NCI-H82 (cell line): ENCODE measurements at regions not wholly inside any gene's neighbourhood (a gene's known extent, or its start where the extent isn't known, plus 50 kb on each side); places are given as distances from the start of the nearest gene placed in this dataset.

ENCODE experiments used
- DNase-seq: peaks from one replicate; lab custom pipeline; 2025; lab: John Stamatoyannopoulos, UW

GRCh38 chr1:68551459-68551858 lies 54.6 kb upstream of the DEPDC1 start:
- DNase-seq = no peak

- no peak for DNase-seq
Observed at GRCh38 chr1:68558321-68559026, 61.6 kb upstream of the DEPDC1 start.

DNA sequence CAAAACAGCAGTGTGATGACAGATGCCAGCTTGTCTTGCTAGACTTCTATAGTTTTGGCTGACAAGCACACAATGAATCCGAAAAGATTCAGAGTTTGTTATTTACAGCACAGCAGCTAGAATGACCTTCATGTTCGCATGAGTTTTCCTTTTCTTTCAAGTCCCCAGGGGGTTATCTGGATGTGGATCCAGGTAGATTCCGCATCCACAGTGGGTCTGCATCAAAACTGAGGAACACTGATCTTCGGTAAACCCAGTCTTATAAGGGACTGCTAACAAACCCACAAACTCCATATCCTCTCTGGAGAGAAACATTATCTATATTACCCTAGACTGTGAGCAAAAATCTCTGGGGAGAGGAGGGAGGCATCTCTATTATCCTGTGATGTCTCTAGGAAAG lies 69.0 kb upstream of the DEPDC1 start:
- DNase-seq = no peak

DNA sequence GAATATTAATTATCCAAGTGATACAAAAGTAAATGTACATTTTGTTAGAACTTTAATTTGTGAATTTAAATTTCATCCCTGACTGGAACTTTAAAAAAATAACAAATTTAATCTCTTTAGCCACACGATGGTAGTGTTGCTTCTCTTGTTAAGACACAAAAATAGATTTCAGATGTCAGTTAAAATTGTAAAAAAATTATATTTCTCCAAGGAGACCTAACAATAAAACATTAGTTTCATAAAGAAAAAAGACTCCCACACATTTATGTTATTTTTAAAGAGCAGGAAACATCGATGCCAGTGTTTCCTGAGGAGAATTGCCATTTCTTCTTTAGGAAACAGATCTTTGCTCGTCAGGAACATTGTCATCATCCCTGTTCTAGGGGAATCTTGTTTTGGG lies 74.0 kb upstream of the DEPDC1 start:
- DNase-seq = no peak

- no peak for DNase-seq
Observed at GRCh38 chr1:68571454-68572235, 74.8 kb upstream of the DEPDC1 start.

DNA sequence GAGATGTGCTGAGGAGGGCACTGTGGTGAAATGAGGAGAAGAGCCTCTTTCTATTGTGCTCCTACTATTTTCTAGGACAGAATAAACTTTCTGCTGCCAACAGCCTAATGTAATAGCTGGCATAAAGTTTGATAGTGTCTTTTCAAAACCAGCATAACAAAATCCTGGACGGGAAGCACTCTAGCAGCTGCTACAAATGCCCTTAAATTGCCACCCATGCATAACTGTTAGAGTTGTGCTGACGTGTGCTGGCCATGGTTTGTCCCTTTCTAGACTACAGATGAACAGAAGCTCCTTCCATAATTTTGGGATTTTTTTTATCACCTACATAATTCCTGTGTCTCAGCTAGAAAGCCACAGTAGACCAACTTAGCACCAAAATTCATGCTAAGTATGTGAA lies 88.5 kb upstream of the DEPDC1 start:
- no peak for DNase-seq

GRCh38 chr1:68586766-68587165 lies 89.9 kb upstream of the DEPDC1 start:
- DNase-seq = no peak

GRCh38 chr1:68588304-68588703 lies 91.4 kb upstream of the DEPDC1 start:
- DNase-seq = no peak

DNA sequence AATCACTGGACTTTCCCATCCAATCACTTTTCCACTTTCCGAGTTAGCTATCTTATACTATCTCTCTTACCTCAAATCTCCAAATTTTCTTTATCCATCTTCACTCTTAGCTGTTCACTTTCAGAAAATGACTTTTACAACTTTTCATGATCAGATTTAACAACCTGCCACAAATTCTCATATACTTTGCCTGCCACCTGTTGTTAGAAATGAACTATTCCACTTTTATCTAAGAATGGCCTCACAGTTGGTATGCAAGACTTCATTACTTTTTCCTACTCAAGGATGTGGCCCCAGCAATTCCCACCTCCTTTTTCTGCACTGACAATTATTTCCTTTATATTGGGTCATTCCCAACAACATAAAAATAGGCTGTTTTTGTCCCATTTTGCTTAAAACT lies 93.6 kb upstream of the DEPDC1 start:
- DNase-seq = no peak

DNA sequence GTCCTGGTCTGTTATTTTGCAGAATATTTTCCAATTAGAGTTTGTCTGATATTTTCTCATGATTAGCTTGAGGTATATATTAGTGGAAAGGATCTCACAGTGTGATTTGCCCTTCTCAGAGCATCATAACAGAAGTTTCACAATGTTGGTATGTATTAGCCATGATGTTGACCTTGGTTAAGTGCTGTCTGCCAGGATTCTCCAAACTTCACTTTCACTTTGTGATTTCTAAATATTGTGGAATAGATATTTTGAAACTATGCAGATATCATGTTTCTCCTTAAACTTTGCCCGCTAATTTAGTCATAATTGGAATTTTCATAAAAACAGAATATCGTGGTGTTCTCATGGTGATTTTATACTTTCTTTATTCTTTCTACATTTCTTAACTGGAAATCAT lies 98.0 kb upstream of the DEPDC1 start:
- DNase-seq = no peak

- peak; percentile 48 for DNase-seq
Observed at GRCh38 chr1:68600049-68600661, 103.3 kb upstream of the DEPDC1 start.

DNA sequence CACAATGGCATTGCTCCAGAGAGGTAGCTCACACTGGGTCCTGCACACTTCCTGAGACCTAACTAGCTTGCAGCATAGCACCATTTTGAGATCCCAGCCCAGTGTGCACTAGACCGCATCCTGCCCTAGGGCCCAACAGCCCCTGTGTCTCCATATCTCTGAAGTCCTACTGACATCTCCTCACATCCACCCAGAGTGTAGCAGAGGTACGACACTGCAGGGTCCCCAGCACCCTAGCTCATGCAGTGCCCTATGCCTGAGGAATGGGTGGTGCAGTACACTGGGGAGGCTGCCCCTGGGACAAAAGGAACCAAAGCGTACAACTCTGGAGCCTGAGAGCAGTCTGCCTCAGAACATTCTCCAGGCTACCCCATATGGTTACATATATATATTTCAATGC lies 111.4 kb upstream of the DEPDC1 start:
- no peak for DNase-seq

- DNase-seq = no peak
Observed at GRCh38 chr1:68615312-68615711, 118.4 kb upstream of the DEPDC1 start.

- DNase-seq = no peak
Observed at GRCh38 chr1:68617942-68618341, 121.1 kb upstream of the DEPDC1 start.

DNA sequence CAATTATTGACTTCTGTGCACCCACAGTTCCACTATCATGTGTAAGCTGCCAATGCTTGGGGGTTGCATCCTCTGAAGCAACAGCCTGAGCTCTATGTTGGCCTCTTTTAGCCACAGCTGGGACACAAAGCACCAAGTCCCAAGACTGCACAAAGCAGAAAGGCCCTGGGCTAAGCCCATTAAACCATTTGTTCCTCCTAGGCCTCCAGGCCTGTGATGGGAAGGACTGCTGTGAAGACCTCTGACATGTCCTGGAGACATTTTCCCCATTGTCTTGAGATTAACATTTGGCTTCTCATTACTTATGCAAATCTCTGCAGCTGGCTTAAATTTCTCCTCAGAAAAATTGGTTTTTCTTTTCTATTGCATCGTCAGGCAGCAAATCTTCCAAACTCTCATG lies 123.7 kb upstream of the DEPDC1 start:
- no peak for DNase-seq

- no peak for DNase-seq
Observed at GRCh38 chr1:68623700-68624099, 126.8 kb upstream of the DEPDC1 start.

- no peak for DNase-seq
Observed at GRCh38 chr1:68624233-68624632, 127.4 kb upstream of the DEPDC1 start.

- DNase-seq = no peak
Observed at GRCh38 chr1:68625624-68626023, 128.7 kb upstream of the DEPDC1 start.

DNA sequence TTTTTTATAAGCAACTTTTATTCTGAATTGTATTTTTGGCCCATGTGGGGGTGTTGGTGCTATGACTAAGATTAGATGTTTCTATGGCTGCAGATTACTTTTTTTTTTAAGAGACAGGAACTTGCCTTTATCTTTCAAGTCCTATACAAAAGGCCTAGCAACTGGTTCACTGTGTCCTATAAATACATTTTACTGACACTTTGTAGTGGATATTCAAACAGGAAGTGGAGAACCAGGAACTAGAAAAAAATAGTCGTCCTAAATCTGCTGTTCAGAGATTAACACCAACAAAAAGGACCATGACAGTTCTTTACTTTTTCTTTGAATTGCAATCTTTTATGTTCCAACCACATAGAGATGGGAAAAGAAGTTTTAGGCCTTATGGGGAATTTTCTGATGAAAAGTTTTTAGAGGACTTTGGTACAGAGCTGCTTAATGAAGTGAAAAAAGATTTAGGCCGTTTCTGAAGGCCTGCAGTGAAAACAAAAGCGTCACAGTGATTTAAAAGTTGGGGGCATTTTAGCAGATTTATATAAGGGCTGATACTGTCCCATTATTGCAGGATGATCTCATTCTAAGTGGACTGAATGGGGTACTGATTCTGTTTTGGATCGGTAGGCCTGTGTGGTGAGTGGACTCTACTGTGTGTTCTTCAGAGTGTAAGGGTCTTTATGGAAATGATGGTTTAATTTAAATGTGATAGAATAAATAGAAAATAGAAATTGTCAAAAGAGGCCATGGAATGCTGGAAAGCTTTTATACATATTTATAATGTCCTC lies 136.4 kb upstream of the DEPDC1 start:
- DNase-seq = no peak

- DNase-seq = no peak
Observed at GRCh38 chr1:68644504-68644903, 147.6 kb upstream of the DEPDC1 start.

DNA sequence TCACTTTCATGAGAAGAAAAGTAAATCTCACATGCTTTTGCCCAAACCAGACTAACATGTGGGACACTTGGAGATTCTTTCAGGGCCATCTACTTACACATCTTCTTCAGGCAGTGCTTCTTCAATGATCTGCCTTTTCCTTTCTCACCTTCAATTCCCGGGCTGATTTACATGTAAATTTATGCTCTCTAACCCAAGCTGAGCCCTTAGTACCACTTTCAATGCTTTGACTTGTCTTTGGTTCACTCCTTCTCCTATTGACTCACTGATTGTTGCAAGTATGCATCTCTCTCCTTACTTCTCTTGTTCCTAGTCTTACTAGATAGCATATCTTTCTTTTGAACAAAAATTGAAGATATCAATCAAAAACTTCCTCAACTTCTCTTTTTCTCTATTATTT lies 154.2 kb upstream of the DEPDC1 start:
- no peak for DNase-seq

- DNase-seq = no peak
Observed at GRCh38 chr1:68653882-68654281, 157.0 kb upstream of the DEPDC1 start.

DNA sequence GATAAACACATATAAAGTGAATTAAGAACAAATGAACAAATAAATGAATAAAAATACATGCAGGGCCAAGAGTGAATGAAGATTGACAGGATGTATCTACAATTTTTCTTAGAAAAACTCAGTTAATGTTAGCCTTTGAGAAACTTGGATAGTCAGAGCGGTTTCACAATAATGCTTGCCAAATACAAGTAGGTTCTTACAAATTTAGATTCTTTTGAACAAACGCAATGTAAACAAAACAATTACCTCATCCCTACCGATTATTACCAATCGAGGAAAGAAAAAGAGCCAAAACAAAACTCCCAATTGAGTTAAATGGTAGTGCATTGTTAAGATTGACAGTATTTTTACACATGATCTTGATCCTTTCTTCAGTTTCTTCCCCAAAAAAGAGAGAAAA lies 176.9 kb upstream of the DEPDC1 start:
- DNase-seq = no peak
